IPS-18c (cell line): ENCODE measurements at regions not wholly inside any gene's neighbourhood (a gene's known extent, or its start where the extent isn't known, plus 50 kb on each side); places are given as distances from the start of the nearest gene placed in this dataset.
"Not testable (repeated sequence)": the region's sequence is repeated elsewhere in the genome, so short reads cannot be mapped to it uniquely, and the experiment has no call there.

Source experiments
- H3K4me3 ChIP-seq: 2 replicates; pipeline ENCODE4 v1.7.0; 2013; ENCODE audit warnings: low read depth, mild to moderate bottlenecking, low read length, moderate library complexity; ENCODE audit not compliant: insufficient read depth
- H3K9me3 ChIP-seq: one replicate; pipeline ENCODE4 v1.6.1; 2013; ENCODE audit warnings: mild to moderate bottlenecking, low read length, moderate library complexity; ENCODE audit not compliant: control insufficient read depth, insufficient read depth

DNA sequence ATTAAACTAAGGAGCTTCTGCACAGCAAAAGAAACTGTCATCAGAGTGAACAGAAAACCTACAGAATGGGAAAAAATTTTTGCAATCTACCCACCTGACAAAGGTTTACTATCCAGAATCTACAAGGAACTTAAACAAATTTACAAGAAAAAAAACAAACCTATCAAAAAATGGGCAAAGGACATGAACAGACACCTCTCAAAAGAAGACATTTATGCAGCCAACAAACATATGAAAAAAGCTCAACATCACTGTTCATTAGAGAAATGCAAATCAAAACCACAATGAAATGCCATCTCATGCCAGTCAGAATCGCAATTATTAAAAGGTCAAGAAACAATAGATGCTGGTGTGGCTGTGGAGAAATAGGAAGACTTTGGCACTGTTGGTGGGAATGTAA, 218.5 kb upstream of the SMIM30 start:
- not testable (repeated sequence) for H3K9me3 ChIP-seq

GRCh38 chr7:113331155-113331898, 213.0 kb upstream of the SMIM30 start:
- Histone ChIP-seq H3K9me3 (no peaks in the 10 kb centered on the region), H3K4me3 (no peak overlapping the region)

More for the DNA sequence above, 218.5 kb upstream of the SMIM30 start:
- H3K4me3 ChIP-seq, result not testable (repeated sequence)

DNA sequence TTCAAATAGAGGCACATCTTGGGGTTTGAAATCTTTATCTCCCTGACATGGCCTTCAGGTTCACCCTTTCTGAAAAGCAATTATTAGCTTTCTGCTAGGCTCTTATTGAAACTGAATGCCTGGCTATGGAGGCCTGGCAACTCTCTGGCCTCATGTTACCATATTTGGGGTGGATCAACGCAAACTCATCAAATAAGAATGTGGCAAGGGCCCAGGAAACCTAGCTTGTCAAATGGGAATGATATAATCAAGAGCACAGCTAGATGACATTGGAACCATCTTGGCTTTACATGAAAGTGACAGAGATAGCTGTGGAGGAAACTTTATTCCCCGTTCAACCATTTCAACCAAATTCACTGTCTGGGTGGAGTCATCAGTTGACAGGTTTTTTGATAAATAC, 202.8 kb upstream of the SMIM30 start:
- Histone ChIP-seq H3K9me3 (no peaks in the 10 kb centered on the region), H3K4me3 (no peak overlapping the region)

- no peaks in the 10 kb centered on the region for H3K9me3 ChIP-seq
- H3K4me3 ChIP-seq, result no peak overlapping the region
Measured at GRCh38 chr7:113320419-113320818, 202.1 kb upstream of the SMIM30 start.

DNA sequence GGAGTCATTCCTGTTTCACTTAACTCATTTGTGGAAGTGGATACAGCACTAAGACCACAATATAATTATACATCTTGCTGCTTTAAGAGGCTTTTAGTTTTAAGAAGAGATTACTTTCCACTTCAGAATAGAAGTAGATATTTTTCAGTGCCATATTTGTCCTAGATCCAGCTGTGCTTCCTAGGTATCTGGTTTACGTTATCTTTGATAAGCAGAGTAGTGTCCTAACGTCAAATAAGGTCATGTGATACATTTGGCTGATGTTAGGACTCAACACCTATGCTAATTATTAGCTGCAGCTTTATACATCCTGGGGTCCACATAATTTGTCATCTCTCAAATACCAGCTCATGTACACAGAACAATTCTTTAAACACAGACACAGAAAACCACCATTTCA, 196.2 kb upstream of the SMIM30 start:
- Histone ChIP-seq H3K9me3 (no peaks in the 10 kb centered on the region), H3K4me3 (no peak overlapping the region)

- no peak overlapping the region for H3K4me3 ChIP-seq
- no peaks in the 10 kb centered on the region for H3K9me3 ChIP-seq
Measured at GRCh38 chr7:113308399-113308798, 190.0 kb upstream of the SMIM30 start.

DNA sequence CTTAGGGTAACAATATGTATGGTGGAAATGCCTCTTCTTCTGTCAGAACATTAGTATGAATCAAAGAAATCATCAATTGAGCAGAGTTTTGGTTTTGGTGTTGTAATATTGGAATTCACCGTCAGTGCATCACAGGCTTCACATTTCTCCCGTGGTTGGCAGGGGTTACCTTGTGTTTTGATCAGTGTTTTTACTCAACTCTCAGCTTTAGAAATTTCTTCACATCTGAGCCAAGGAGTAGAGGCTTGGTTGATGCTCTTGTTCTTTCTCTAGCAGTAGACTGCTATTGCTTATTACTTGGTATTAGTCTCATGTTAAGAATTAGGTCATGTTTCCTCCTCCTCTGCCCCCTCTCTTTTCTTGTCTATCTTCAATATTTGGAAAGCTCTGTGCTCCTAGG, 188.8 kb upstream of the SMIM30 start:
- Histone ChIP-seq H3K9me3 (no peaks in the 10 kb centered on the region), H3K4me3 (no peak overlapping the region)

DNA sequence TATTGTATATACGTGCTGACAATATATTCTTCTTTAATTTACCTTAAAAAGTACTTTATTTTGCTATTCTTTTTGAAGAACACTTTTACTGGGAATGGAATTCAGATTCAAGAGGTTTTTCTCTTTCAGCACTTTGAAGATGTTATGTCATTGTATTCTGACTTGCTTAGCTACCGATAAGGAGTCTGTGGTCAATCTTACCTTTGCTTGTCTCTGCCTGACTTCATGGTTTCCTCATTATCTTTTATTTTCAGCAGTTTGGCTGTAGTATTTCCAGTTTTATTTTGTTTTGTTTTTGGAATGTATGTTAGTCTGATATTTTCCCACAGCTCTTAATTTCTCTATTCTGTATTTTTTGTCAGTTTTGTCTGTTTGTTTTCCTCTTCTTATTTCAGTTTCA, 187.9 kb upstream of the SMIM30 start:
- H3K4me3 ChIP-seq, result no peak overlapping the region
- H3K9me3 ChIP-seq, result no peaks in the 10 kb centered on the region

- no peaks in the 10 kb centered on the region for H3K9me3 ChIP-seq
- no peak overlapping the region for H3K4me3 ChIP-seq
Measured at GRCh38 chr7:113304104-113304503, 185.8 kb upstream of the SMIM30 start.

DNA sequence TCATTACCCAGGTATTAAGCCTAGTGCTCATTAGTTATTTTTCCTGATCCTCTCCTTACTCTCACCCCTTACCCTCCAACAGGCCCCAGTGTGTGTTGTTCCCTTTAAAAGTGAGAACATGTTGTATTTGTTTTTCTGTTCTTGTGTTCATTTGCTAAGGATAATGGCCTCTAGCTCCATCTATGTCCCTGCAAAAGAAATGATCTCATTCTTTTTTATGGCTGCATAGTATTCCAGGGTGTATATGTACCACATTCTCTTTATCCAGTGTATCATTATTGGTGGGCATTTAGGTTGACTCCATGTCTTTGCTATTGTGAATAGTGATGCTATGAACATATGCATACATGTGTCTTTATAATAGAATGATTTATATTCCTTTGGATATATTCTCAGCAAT, 185.0 kb upstream of the SMIM30 start:
- not testable (repeated sequence) for H3K9me3 ChIP-seq, H3K4me3 ChIP-seq

DNA sequence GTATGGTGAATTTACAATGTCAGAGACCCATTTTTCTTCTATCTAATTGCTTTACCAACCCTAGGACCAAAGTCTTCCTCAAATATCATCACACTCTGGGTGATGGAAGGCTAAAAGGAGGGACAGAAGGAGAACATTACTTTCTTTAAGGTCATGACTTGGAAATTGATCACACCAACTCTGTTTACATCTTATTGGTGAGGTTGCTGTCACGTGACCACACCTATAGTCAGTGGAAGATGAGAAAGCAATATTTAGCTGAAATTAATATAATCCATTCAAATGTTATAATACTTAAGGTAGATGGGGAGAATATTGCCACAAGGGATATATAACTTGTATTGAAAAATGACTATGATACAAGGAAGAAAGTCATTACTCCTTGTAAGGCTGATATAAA, 183.6 kb upstream of the SMIM30 start:
- Histone ChIP-seq H3K4me3 (no peak overlapping the region), H3K9me3 (no peaks in the 10 kb centered on the region)

- Histone ChIP-seq H3K9me3 (no peaks in the 10 kb centered on the region), H3K4me3 (no peak overlapping the region)
Measured at GRCh38 chr7:113301141-113301540, 182.8 kb upstream of the SMIM30 start.

DNA sequence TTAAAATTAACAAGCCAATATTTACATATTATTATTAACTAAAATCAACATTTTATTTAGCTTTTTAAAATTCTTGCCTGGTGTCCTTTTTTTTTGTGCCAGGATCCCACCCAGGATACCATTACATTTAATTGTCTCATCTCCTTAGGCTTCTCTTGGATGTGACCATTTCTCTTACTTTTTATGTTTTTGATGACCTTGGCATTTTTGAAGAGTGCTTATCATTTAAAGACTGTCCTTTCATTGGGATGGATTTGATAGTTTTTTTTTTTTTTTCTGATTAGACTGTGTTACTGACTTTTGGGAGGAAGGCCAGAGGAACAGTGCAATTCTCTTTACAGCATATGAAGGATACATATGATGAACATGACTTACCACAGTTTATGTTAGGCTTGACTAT, 181.4 kb upstream of the SMIM30 start:
- Histone ChIP-seq H3K9me3 (no peaks in the 10 kb centered on the region), H3K4me3 (no peak overlapping the region)

DNA sequence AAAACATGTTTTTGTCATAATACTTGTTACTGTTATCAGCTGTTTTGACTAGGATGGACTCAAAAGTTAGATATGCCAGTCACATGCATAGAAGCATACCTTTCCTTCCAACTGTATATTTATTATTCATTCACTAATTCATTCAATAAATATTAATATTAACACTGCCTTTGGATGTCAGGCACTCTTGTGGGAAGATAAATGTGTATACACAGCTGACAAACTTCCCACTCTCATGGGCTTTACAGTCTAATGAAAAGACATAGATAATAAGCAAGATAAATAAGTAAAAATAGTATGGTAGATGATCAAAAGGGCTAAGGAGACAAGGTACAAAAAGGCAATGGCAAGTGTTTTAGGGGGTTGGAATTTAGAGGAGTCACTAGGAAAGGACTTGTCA, 180.1 kb upstream of the SMIM30 start:
- no peaks in the 10 kb centered on the region for H3K9me3 ChIP-seq
- no peak overlapping the region for H3K4me3 ChIP-seq

- Histone ChIP-seq H3K9me3 (no peaks in the 10 kb centered on the region), H3K4me3 (no peak overlapping the region)
Measured at GRCh38 chr7:113294750-113295149, 176.4 kb upstream of the SMIM30 start.

DNA sequence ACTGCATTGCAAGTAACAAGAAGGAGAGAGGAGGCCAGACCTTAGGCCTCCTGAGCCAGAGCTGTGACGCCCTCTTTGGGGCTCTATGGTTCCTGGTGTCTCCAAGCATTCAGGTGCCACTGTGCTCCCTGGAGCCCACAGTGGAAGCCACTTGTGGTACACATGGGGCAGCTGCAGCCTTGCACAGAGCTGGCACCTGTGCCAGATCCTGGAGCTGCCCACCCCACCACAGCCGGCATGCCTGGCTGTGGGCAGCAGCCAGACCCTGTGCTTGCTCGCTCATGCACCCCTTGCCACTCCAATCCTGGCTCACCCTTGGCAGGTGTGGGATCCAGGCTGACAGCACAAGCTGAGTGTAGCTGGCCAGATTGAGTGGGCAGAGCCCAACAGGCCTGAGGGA, 173.8 kb upstream of the SMIM30 start:
- H3K4me3 ChIP-seq, result no peak overlapping the region
- no peaks in the 10 kb centered on the region for H3K9me3 ChIP-seq

- no peaks in the 10 kb centered on the region for H3K9me3 ChIP-seq
- H3K4me3 ChIP-seq, result no peak overlapping the region
Measured at GRCh38 chr7:113291058-113291457, 172.7 kb upstream of the SMIM30 start.

- Histone ChIP-seq H3K4me3 (no peak overlapping the region), H3K9me3 (no peaks in the 10 kb centered on the region)
Measured at GRCh38 chr7:113289140-113289740, 170.9 kb upstream of the SMIM30 start.

DNA sequence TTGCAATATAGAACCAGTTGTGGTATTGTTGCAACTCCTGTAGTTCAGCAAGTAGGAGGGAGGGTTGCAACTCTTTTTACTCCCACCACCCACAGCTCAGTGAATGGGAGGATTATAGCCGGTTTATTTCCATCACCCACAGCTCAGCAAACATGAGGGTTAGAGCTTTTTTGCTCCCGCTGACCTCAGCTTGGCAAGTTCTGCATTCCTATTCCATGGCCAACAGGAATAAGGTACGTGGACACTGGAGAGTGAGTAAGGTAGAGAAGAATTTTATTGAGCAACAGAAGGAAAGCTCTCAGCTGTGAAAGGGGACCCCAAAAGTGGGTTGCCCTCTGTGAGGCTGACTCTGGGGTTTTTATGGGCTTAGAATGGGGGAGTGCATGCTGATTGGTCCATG, 167.1 kb upstream of the SMIM30 start:
- Histone ChIP-seq H3K9me3 (no peaks in the 10 kb centered on the region), H3K4me3 (no peak overlapping the region)
